Natural killer cell (primary cell): ENCODE measurements at regions not wholly inside any gene's neighbourhood (a gene's known extent, or its start where the extent isn't known, plus 50 kb on each side); places are given as distances from the start of the nearest gene placed in this dataset.

Experiments
- ATAC-seq, 3 donors: fragments of 150-1000 bp in 2 of 3; fragments of 200-7000 bp in 1 of 3; cut with Tn5 transposase; 1 replicate in 1 of 3; 2 replicates in 2 of 3; pipeline ENCODE4 v1.10.0; 2021; ENCODE audit warnings: mild to moderate bottlenecking in 2 of 3, moderate library complexity in 2 of 3
- DNase-seq, 2 donors: peaks; one replicate each; pipeline versions ENCODE4 v3.0.0 to v3.0.0-alpha.2; 2013 to 2021; ENCODE audit warnings: mixed read lengths in 1 of 2
- H3K27ac ChIP-seq: one replicate; pipeline ENCODE4 v1.5.1; 2013; ENCODE audit warnings: mild to moderate bottlenecking, low read length
- H3K27me3 ChIP-seq: one replicate; pipeline ENCODE4 v1.6.1; 2013; ENCODE audit warnings: low read length; ENCODE audit not compliant: control insufficient read depth, insufficient read depth
- H3K36me3 ChIP-seq: one replicate; pipeline ENCODE4 v1.6.1; 2013; ENCODE audit warnings: low read length; ENCODE audit not compliant: control insufficient read depth, insufficient read depth
- H3K4me1 ChIP-seq: one replicate; pipeline ENCODE4 v1.6.1; 2013; ENCODE audit warnings: low read length; ENCODE audit not compliant: control insufficient read depth, insufficient read depth
- H3K4me3 ChIP-seq: one replicate; pipeline ENCODE4 v1.5.1; 2013; ENCODE audit warnings: low read length
- H3K9me3 ChIP-seq: one replicate; pipeline ENCODE4 v1.6.1; 2013; ENCODE audit warnings: low read length; ENCODE audit not compliant: control insufficient read depth, insufficient read depth
- H3K27ac Mint-ChIP-seq, 2 donors: one replicate each; pipeline ENCODE4 v1.8.0; 2022; ENCODE audit warnings: mild to moderate bottlenecking in 2 of 2, mixed read lengths in 2 of 2, moderate library complexity in 1 of 2
- H3K27me3 Mint-ChIP-seq, 2 donors: one replicate each; pipeline ENCODE4 v1.8.0; 2022; ENCODE audit warnings: low read depth in 2 of 2, mixed read lengths in 2 of 2
- H3K36me3 Mint-ChIP-seq: one replicate; pipeline ENCODE4 v1.8.0; 2022; ENCODE audit warnings: mixed read lengths
- H3K4me1 Mint-ChIP-seq, 2 donors: one replicate each; pipeline ENCODE4 v1.8.0; 2022; ENCODE audit warnings: mixed read lengths in 2 of 2
- H3K4me3 Mint-ChIP-seq: one replicate; pipeline ENCODE4 v1.8.0; 2022; ENCODE audit warnings: mild to moderate bottlenecking, moderate library complexity, mixed read lengths
- H3K9me3 Mint-ChIP-seq, 2 donors: one replicate each; pipeline ENCODE4 v1.8.0; 2022; ENCODE audit warnings: mixed read lengths in 2 of 2
- WGBS: methylation state at CpG from one replicate; pipeline ENCODE4 v1.1.7; 2013; ENCODE audit warnings: missing lambda C conversion rate; ENCODE audit not compliant: insufficient coverage; 5-methylcytosine and 5-hydroxymethylcytosine counted together
- intact Hi-C: fragments of 100-400 bp; cut with micrococcal nuclease; formaldehyde crosslinking; loops from one replicate; pipeline ENCODE4 v1.14.2; 2022
- TF ChIP-seq, protein P1 (sequence below): fragments of 200-600 bp; IDR thresholded peaks from one replicate; pipeline ENCODE4 v1.8.0; 2022; ENCODE audit warnings: antibody characterized with exemption

GRCh38 chr7:32403463-32404229 lies 86.5 kb downstream of the LSM5 start:
- Histone ChIP-seq H3K4me1 (no peaks in the 10 kb centered on the region), H3K36me3 (no peaks in the 10 kb centered on the region), H3K27me3 (no peaks in the 10 kb centered on the region), H3K4me3 (no peak overlapping the region), H3K27ac (no peak overlapping the region), H3K9me3 (no peaks in the 10 kb centered on the region)
- ATAC-seq (no peak), DNase-seq (no peak)
- no peak overlapping the region for H3K27ac Mint-ChIP-seq
- H3K4me3 Mint-ChIP-seq = no peak overlapping the region
- H3K4me1 Mint-ChIP-seq = no peaks in the 10 kb centered on the region
- intact Hi-C loops = no loop called here
- TF ChIP-seq, protein P1, sequence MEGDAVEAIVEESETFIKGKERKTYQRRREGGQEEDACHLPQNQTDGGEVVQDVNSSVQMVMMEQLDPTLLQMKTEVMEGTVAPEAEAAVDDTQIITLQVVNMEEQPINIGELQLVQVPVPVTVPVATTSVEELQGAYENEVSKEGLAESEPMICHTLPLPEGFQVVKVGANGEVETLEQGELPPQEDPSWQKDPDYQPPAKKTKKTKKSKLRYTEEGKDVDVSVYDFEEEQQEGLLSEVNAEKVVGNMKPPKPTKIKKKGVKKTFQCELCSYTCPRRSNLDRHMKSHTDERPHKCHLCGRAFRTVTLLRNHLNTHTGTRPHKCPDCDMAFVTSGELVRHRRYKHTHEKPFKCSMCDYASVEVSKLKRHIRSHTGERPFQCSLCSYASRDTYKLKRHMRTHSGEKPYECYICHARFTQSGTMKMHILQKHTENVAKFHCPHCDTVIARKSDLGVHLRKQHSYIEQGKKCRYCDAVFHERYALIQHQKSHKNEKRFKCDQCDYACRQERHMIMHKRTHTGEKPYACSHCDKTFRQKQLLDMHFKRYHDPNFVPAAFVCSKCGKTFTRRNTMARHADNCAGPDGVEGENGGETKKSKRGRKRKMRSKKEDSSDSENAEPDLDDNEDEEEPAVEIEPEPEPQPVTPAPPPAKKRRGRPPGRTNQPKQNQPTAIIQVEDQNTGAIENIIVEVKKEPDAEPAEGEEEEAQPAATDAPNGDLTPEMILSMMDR = no peak
- no peaks in the 10 kb centered on the region for H3K36me3 Mint-ChIP-seq
- no peaks in the 10 kb centered on the region for H3K9me3 Mint-ChIP-seq
- 79% methylated on average over 11 of the region's 11 CpGs for WGBS
- peaks cover 7% of the 10 kb centered on the region in 2 donors for H3K27me3 Mint-ChIP-seq

- H3K4me3 Mint-ChIP-seq = no peak overlapping the region
- H3K27me3 ChIP-seq = no peaks in the 10 kb centered on the region
- no peak for DNase-seq
- intact Hi-C loops = no loop called here
- H3K36me3 ChIP-seq = no peaks in the 10 kb centered on the region
- 82% methylated on average over 4 of the region's 4 CpGs for WGBS
- no peaks in the 10 kb centered on the region for H3K36me3 Mint-ChIP-seq
- H3K27ac ChIP-seq = no peak overlapping the region
- no peaks in the 10 kb centered on the region for H3K4me1 Mint-ChIP-seq
- ATAC-seq = no peak
- no peaks in the 10 kb centered on the region for H3K4me1 ChIP-seq
- no peak overlapping the region for H3K27ac Mint-ChIP-seq
- TF ChIP-seq, protein P1 = no peak
- no peaks in the 10 kb centered on the region for H3K9me3 Mint-ChIP-seq
- peaks cover 3 to 7% of the 10 kb centered on the region in 2 donors for H3K27me3 Mint-ChIP-seq
- H3K4me3 ChIP-seq = no peak overlapping the region
- no peaks in the 10 kb centered on the region for H3K9me3 ChIP-seq
These were observed 89.5 kb downstream of the LSM5 start for GRCh38 chr7:32400676-32401075.

DNA sequence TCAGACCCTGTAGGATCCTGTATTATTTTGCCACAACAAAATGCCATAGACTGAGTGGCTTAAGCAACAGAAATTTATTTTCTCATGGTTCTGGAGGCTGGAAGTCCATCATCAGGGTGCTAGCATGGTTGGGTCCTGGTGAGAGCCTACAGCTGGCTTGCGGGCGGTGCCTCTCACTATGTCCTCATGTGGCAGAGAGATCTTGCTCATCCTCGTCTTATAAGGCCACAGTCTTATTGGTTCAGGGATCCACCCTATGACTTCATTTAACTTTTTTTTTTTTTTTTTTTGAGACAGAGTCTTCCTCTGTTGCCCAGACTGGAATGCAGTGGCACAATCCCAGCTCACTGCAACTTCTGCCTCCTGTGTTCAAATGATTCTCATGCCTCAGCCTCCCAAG lies 90.9 kb downstream of the LSM5 start:
- TF ChIP-seq, protein P1 = no peak
- no peaks in the 10 kb centered on the region for H3K4me1 Mint-ChIP-seq
- no peak for ATAC-seq
- intact Hi-C loops = no loop called here
- H3K36me3 ChIP-seq = no peaks in the 10 kb centered on the region
- H3K4me1 ChIP-seq = no peaks in the 10 kb centered on the region
- no peak overlapping the region for H3K27ac Mint-ChIP-seq
- no peaks in the 10 kb centered on the region for H3K36me3 Mint-ChIP-seq
- WGBS = 100% methylated on average over 2 of the region's 3 CpGs
- peaks cover 7% of the 10 kb centered on the region in 2 donors for H3K27me3 Mint-ChIP-seq
- no peak for DNase-seq
- no peaks in the 10 kb centered on the region for H3K27me3 ChIP-seq
- no peak overlapping the region for H3K4me3 ChIP-seq
- no peak overlapping the region for H3K27ac ChIP-seq
- H3K9me3 Mint-ChIP-seq = no peaks in the 10 kb centered on the region
- no peak overlapping the region for H3K4me3 Mint-ChIP-seq
- H3K9me3 ChIP-seq = no peaks in the 10 kb centered on the region

DNA sequence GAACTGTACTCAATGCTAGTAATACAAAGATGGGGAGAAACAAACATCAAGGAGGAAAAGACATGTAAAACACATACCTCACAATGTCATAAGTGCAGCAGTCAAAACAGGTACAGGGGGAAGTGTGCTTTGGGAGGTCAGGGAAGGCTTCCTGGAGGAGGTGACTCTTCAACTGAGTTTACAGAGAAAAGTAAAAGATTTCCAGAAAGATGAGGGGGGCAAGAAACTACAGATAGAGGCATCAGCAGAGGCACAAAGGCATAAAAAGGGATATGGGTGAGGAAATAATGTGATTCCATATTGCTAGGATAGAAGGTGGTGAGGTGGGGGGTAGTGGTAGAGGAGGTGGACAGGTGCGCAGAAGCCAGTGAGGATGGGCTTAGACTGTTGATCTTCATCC lies 95.0 kb downstream of the LSM5 start:
- H3K4me1 ChIP-seq = no peaks in the 10 kb centered on the region
- Mint-ChIP-seq H3K27me3 (peaks cover 0 to 4% of the 10 kb centered on the region in 2 donors), H3K27ac (no peak overlapping the region), H3K4me3 (no peak overlapping the region), H3K36me3 (no peaks in the 10 kb centered on the region), H3K4me1 (no peaks in the 10 kb centered on the region), H3K9me3 (no peaks in the 10 kb centered on the region)
- no peaks in the 10 kb centered on the region for H3K36me3 ChIP-seq
- no peak overlapping the region for H3K27ac ChIP-seq
- ATAC-seq (no peak), DNase-seq (no peak)
- H3K9me3 ChIP-seq = no peaks in the 10 kb centered on the region
- H3K27me3 ChIP-seq = no peaks in the 10 kb centered on the region
- WGBS = 92% methylated on average over 1 of the region's 1 CpG
- TF ChIP-seq, protein P1 = no peak
- intact Hi-C loops = no loop called here
- H3K4me3 ChIP-seq = no peak overlapping the region
